HEK293 (cell line): ENCODE measurements at regions not wholly inside any gene's neighbourhood (a gene's known extent, or its start where the extent isn't known, plus 50 kb on each side); places are given as distances from the start of the nearest gene placed in this dataset.

Experiments used
- CTCF ChIA-PET: fragments of 350-600 bp; formaldehyde crosslinking; extraction: SDS; loops from one replicate; lab custom pipeline; 2021; ENCODE audit warnings: antibody characterized with exemption; lab: Yijun Ruan, JAX
- POLR2A ChIA-PET: fragments of 300-600 bp; formaldehyde crosslinking; extraction: SDS; loops from one replicate; lab custom pipeline; 2020; ENCODE audit warnings: antibody characterized with exemption, inconsistent platforms; lab: Yijun Ruan, JAX
- H3K27ac ChIP-seq: fragments of 200-500 bp; sonication (Bioruptor generic); 2 replicates; pipeline ENCODE4 v1.5.1; 2014; ENCODE audit warnings: low read depth, low read length, control low read depth, inconsistent platforms; ENCODE audit errors: extremely low read depth
- H3K36me3 ChIP-seq, 2 experiments: fragments of 200-500 bp in 1 of 2; sonication (Bioruptor generic) in 1 of 2; 1 replicate in 1 of 2; 2 replicates in 1 of 2; pipeline ENCODE4 v1.5.1; 2014 to 2017; ENCODE audit warnings: inconsistent platforms in 2 of 2, low read length in 2 of 2; ENCODE audit not compliant: control insufficient read depth in 2 of 2, insufficient read depth in 1 of 2
- H3K4me1 ChIP-seq: fragments of 200-500 bp; sonication (Bioruptor generic); 2 replicates; pipeline ENCODE4 v1.5.1; 2014; ENCODE audit warnings: mild to moderate bottlenecking, low read length, inconsistent platforms; ENCODE audit not compliant: control insufficient read depth, insufficient read depth
- H3K4me3 ChIP-seq: 2 replicates; pipeline ENCODE4 v1.5.1; 2011; ENCODE audit warnings: low read depth, mild to moderate bottlenecking, control low read depth, low read length, moderate library complexity
- H3K9me3 ChIP-seq: fragments of 200-500 bp; sonication (Bioruptor generic); 2 replicates; pipeline ENCODE4 v1.5.1; 2014; ENCODE audit warnings: low read depth, low read length, inconsistent platforms; ENCODE audit not compliant: control insufficient read depth, insufficient read depth
- BCL11A ChIP-seq: fragments of 450-650 bp; formaldehyde crosslinking; IDR thresholded peaks from 2 replicates; pipeline ENCODE4 v1.5.1; 2016; ENCODE audit warnings: low read depth, missing biosample characterization, missing genetic modification characterization
- MZF1 ChIP-seq: fragments of 450-650 bp; formaldehyde crosslinking; IDR thresholded peaks from 2 replicates; pipeline ENCODE4 v1.5.1; 2017; ENCODE audit warnings: missing biosample characterization, missing genetic modification characterization, borderline replicate concordance
- PRDM10 ChIP-seq: fragments of 450-650 bp; formaldehyde crosslinking; IDR thresholded peaks from 2 replicates; pipeline ENCODE4 v1.5.1; 2016; ENCODE audit warnings: missing biosample characterization, missing genetic modification characterization
- SALL2 ChIP-seq: fragments of 450-650 bp; formaldehyde crosslinking; IDR thresholded peaks from 2 replicates; pipeline ENCODE4 v1.5.0; 2017; ENCODE audit warnings: missing biosample characterization, mild to moderate bottlenecking, missing genetic modification characterization, borderline replicate concordance
- ZBTB10 ChIP-seq: fragments of 450-650 bp; formaldehyde crosslinking; IDR thresholded peaks from 2 replicates; pipeline ENCODE4 v1.5.1; 2016; ENCODE audit warnings: missing biosample characterization, missing genetic modification characterization
- ZBTB6 ChIP-seq: fragments of 450-650 bp; formaldehyde crosslinking; IDR thresholded peaks from 2 replicates; pipeline ENCODE4 v1.5.1; 2017; ENCODE audit warnings: missing biosample characterization, missing genetic modification characterization
- ZNF16 ChIP-seq: fragments of 450-650 bp; formaldehyde crosslinking; IDR thresholded peaks from 2 replicates; pipeline ENCODE4 v1.5.1; 2016; ENCODE audit warnings: low read depth, missing biosample characterization, missing genetic modification characterization
- ZNF214 ChIP-seq: fragments of 450-650 bp; formaldehyde crosslinking; IDR thresholded peaks from 2 replicates; pipeline ENCODE4 v1.5.1; 2017; ENCODE audit warnings: missing biosample characterization, mild to moderate bottlenecking, missing genetic modification characterization, borderline replicate concordance
- ZNF221 ChIP-seq: fragments of 450-650 bp; formaldehyde crosslinking; IDR thresholded peaks from 2 replicates; pipeline ENCODE4 v1.5.1; 2017; ENCODE audit warnings: missing biosample characterization, missing genetic modification characterization, borderline replicate concordance
- ZNF239 ChIP-seq: fragments of 450-650 bp; formaldehyde crosslinking; IDR thresholded peaks from 2 replicates; pipeline ENCODE4 v1.5.1; 2016; ENCODE audit warnings: missing biosample characterization, missing genetic modification characterization
- ZNF391 ChIP-seq: fragments of 450-650 bp; formaldehyde crosslinking; IDR thresholded peaks from 2 replicates; pipeline ENCODE4 v1.5.1; 2016; ENCODE audit warnings: low read depth, missing biosample characterization, missing genetic modification characterization, borderline replicate concordance
- ZNF518A ChIP-seq: fragments of 450-650 bp; formaldehyde crosslinking; conservative IDR thresholded peaks from 2 replicates; pipeline ENCODE4 v1.5.1; 2016; ENCODE audit warnings: low read depth, missing biosample characterization, missing genetic modification characterization
- ZNF521 ChIP-seq: fragments of 450-650 bp; formaldehyde crosslinking; IDR thresholded peaks from 2 replicates; pipeline ENCODE4 v1.5.1; 2017; ENCODE audit warnings: missing biosample characterization, mild to moderate bottlenecking, missing genetic modification characterization
- ZNF610 ChIP-seq: fragments of 450-650 bp; formaldehyde crosslinking; IDR thresholded peaks from 2 replicates; pipeline ENCODE4 v1.5.1; 2016; ENCODE audit warnings: missing biosample characterization, missing genetic modification characterization, borderline replicate concordance
- ZNF654 ChIP-seq: fragments of 450-650 bp; formaldehyde crosslinking; IDR thresholded peaks from 2 replicates; pipeline ENCODE4 v1.5.1; 2016; ENCODE audit warnings: low read depth, missing biosample characterization, missing genetic modification characterization
- ZNF792 ChIP-seq: fragments of 450-650 bp; formaldehyde crosslinking; IDR thresholded peaks from 2 replicates; pipeline ENCODE4 v1.5.1; 2016; ENCODE audit warnings: missing biosample characterization, missing genetic modification characterization

DNA sequence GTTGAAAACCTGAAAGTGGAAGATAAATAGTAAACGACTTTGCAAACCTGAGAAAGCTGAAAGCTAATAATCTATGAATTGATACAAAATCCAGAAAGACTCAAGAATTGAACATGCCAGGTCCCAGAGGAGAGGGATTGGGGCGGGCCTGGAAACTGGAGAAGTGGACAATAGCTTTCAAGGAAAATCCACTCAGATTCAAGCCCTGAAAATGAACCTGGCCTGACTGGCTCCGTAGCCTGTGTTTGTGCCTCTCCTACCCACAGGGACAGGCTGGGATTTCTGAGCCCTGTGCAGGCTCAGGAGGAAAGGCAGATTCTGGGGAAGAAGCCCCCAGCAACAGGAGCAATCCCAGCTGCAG, 274.8 kb upstream of the HS6ST1 start:
- no peaks in the 10 kb centered on the region for H3K36me3 ChIP-seq
- no peak overlapping the region for H3K27ac ChIP-seq
- POLR2A ChIA-PET = no interaction called here
- CTCF ChIA-PET = interaction anchor here (0.6 to 0.9 kb wide), 2 partner anchors 143 to 771 kb away, joined by 3 read pairs; no protein-coding TSS in a partner anchor
- TF ChIP-seq ZNF792 (tag by site-specific recombination) = no peak
- no peak for TF ChIP-seq ZNF654 (tag by site-specific recombination)
- TF ChIP-seq BCL11A (tag by site-specific recombination) = no peak
- no peak for TF ChIP-seq ZNF239 (tag by site-specific recombination)
- no peak for TF ChIP-seq MZF1 (tag by site-specific recombination)
- TF ChIP-seq ZNF214 (tag by site-specific recombination) = no peak
- no peak for TF ChIP-seq ZNF391 (tag by site-specific recombination)
- TF ChIP-seq ZNF521 = no peak
- TF ChIP-seq ZBTB10 (tag by site-specific recombination) = no peak
- TF ChIP-seq ZNF610 (tag by site-specific recombination) = no peak
- TF ChIP-seq ZBTB6 = no peak
- no peak for TF ChIP-seq ZNF221 (tag by site-specific recombination)
- no peak for TF ChIP-seq ZNF16 (tag by site-specific recombination)
- no peak for TF ChIP-seq PRDM10 (tag by site-specific recombination)
- TF ChIP-seq ZNF518A (tag by site-specific recombination) = no peak
- TF ChIP-seq SALL2 (tag by site-specific recombination) = no peak
- TF ChIP-seq, all 188 proteins: peak for 0
- H3K4me3 ChIP-seq = no peak overlapping the region
- H3K4me1 ChIP-seq = no peaks in the 10 kb centered on the region
- no peaks in the 10 kb centered on the region for H3K9me3 ChIP-seq
